Stimulated activated CD8-positive, alpha-beta memory T cell treated with anti-CD3 and anti-CD28 coated beads, Interleukin-7, amount 100 ng/mL, for 48 hours (primary cell): ENCODE measurements at regions not wholly inside any gene's neighbourhood (a gene's known extent, or its start where the extent isn't known, plus 50 kb on each side); places are given as distances from the start of the nearest gene placed in this dataset.
A peak's percentile ranks its signal among the peaks of the same experiment; 100 is the strongest.
"Not testable (repeated sequence)": the region's sequence is repeated elsewhere in the genome, so short reads cannot be mapped to it uniquely, and the experiment has no call there.

Experiments used
- DNase-seq, 2 donors: peaks; one replicate each; pipeline ENCODE4 v3.0.0-alpha.2; 2020; ENCODE audit warnings: low read depth in 1 of 2; ENCODE audit errors: extremely low read depth in 1 of 2

DNA sequence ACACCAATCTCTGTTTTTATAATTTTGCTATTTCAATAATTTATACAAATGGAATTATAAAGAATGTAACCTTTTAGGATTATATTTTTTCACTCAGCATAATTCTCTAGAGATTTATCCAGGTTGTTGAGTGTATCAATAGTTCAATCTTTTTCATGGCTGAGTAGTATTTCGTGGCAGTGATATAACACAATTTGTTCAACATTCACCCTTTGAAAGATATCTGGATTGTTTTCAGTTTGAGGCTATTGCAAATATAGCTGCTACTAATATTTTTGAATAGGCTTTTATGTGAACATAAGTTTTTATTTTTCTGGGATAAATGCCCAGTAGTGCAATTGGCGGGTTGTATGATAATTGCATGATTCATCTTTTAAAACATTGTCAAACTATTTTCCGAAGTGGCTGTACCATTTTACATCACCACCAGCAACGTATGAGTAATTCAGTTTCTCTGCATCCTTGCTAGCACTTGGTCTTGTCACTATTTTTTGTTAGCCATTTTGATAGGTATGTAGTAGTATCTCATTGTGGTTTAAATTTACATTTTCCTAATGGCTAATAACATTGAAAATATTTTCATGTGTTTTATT lies 55.6 kb upstream of the ABCD3 start:
- DNase-seq: no peak

DNA sequence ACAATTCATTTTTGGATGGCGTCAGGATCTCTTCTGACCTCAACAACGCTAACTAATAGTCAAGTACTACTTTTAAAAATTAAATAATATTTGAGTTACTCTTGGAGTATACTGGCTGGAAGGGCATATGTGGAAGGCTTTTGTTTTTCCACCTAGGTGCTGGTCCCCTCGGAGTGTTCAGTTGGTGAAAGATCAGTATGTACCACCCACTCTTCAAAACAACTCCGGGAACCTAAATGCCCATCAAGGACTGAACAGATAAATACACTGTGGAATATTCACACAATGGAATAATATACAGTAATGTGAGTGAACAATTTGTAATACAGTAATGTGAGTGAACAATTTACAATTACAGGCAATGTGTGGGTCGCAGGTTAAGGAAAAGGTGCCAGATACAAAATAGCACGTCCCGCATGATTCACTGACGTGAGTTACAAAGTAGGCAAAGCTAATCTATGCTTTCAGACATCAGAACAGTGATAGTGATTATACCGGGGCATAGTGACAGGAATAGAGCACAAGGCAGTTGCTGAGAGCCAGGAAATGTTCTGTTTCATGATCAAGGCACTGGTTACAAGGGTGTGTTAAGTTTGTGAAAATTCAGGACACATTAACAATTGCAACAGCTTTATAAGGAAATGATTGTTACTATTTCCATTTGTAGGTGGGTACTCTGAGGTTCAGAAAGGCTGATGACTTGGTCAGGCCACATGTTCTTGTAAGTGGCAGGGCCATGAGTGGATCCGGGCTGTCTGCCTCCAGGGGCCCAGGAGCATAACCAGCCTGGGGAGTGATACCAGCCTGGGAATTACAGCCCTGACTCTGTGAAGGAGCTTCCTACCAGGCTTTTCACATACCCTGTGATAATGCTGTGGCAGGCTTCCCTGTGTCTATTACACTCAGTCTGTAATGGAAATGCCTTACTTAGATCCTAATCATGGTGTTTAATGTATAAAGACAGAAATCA lies 59.3 kb upstream of the ABCD3 start:
- no peak for DNase-seq

DNA sequence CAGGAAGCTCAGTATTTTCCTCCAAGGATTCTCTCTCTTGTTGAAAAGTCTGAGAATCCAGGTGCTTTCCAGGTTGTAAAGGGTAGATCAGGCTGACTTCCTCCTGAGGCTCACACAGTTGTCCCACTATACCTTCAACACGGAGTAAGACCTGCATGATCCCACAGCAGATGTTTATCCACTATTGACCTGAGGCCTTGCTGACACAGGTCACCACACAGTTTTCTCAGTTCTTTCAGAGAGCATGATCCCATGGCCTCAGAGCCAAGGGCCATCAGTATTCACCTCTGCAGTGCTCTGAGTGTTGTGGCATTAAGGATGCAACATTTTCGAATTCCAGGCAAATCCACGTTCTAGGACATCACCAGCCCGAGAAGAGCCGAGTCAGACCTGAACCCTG lies 60.5 kb upstream of the ABCD3 start:
- DNase-seq: no peak

DNA sequence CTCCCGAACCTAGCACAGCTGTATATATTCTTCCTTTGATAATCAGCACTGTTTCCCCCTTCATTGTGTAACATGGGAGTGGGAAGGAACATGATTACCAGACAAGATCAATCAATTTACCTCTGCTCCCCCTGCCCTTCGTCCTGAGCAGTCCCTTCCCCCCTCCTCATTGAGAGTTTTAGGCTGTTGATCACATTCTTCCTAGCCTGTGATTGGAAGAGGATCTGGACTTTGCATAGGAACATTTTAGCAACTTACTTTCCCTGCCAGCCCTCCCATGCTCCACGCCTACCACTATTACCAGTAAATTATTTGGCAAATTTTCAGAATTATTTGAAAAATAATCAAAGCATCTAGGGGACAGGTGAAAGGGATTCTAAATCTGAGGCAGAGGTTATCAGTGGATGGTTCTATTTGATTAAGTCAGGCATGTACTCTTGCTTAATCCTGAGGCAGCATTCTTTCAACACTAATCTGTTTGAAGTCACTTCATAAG lies 62.7 kb upstream of the ABCD3 start:
- DNase-seq: no peak

DNA sequence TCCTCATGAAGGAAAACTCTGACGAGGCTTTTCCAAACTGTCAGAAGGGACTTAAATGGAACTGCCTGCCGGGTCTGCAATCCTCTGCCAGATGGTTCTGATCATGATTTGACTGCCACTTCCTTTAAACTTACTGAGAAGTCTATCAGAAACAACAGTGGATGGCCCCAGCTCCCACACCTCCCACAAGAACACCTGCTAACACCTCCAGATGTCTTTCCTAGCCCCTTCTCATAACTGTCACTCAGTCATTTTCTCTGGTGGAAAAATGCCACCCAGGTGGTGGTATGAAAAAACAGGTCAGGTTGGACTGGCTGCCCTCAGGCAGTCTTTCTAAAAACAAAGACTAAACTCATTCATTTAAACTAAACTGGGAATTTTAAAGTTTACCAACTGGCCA lies 66.7 kb upstream of the ABCD3 start:
- DNase-seq: no peak

DNA sequence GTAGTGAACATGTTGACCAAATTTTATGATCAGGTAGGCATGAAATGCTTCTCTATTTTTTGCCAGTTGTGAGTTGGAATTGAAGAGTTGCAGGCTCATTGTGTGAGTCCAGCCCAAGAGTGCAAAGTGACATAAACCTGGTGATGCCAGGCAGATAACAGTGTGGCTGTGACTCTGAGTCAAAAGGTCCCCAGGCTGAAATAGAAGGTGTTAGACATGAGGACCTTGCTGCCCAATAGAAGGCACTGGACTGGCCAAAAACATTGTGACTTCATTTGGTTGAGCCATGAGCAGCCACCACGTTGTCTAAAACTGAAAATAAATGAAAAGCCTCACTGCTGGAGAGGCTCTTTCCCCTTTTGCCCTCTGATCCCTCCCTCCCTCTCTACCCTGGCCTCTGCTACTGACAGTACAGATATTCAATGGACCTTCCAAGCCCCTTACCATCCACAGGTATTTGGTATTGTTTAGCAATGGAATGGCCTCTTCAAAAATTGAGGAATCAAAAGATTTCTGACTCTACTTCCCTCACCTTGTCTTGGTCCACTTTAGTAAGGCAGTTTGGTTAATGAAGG lies 67.8 kb upstream of the ABCD3 start:
- no peak for DNase-seq

DNA sequence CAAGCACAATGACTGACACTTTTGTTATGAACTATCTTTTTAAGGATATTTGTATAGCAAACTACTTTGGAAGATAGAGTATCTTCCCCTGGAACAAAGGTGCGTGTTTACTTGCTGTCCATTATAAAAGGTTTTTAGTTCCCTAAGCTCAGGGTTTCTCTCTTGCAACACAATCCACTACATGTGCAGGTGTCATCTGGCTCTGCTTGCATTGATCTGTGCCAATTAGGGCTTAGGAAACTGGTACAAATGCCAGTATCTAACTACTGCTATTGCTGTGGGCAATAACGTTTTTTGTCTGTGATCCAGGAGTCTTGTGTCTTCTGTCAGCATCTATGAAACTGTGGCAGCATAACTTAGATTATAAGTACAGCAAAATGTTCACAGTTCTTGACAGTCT lies 68.3 kb upstream of the ABCD3 start:
- no peak for DNase-seq

DNA sequence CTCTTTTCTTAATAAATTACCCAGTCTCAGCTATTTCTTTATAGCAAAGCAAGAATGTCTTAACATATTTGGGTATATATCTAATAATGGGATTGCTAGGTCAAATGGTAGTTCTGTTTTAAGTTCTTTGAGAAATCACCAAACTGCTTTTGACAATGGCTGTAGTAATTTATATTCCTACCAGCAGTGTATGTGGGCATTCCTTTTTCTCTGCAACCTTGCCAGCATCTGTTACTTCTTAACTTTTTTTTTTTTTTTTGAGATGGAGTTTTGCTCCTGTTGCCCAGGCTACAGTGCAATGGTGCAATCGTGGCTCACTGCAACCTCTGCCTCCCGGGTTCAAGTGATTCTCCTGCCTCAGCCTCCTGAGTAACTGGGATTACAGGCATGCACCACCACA lies 69.8 kb upstream of the ABCD3 start:
- not testable (repeated sequence) for DNase-seq

DNA sequence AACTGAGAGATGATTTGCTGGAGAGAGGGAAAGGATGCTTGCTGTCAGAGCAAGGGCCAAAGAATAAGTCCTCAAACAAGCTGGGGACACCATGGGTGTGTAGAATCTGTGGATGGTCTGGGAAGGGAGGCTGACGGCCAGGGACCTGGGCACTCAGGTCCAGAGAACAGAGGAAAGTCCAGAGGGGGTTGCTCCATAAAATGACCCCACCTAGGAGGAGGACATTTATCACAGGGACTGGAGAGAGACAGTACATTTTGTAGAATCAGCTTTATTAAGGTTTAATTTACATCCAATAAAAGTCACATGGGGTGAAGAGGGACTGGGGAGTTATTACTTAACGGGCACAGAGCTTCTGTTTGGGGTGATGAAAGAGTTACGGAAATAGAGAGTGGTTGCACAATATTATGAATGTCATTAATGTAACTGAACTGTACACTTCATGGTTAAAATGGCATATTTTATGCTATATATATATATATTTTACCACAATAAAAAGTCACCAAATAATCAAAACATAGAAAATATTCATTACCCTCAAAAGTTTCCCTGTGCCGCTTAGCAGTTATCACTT lies 73.0 kb upstream of the ABCD3 start:
- no peak for DNase-seq

DNA sequence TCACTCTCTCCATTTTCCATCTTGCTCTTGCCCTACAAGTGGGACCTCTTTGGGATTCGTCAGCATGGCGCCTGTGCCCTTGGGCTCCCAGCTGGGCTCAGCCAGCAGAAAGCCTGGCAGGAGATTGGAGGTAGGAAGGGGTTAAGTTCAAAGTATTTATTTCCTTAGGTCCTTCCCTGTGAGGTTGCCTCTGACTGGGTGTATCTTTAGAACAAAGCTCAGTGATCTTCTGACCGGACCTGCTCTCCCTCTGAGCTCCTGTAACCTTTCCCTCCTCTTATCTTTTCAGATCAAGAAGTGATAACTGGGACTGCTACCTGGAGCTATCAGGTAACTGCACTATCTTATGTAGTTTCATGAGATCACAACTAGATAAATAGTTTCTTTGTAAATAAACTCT lies 75.8 kb upstream of the ABCD3 start:
- DNase-seq: no peak

DNA sequence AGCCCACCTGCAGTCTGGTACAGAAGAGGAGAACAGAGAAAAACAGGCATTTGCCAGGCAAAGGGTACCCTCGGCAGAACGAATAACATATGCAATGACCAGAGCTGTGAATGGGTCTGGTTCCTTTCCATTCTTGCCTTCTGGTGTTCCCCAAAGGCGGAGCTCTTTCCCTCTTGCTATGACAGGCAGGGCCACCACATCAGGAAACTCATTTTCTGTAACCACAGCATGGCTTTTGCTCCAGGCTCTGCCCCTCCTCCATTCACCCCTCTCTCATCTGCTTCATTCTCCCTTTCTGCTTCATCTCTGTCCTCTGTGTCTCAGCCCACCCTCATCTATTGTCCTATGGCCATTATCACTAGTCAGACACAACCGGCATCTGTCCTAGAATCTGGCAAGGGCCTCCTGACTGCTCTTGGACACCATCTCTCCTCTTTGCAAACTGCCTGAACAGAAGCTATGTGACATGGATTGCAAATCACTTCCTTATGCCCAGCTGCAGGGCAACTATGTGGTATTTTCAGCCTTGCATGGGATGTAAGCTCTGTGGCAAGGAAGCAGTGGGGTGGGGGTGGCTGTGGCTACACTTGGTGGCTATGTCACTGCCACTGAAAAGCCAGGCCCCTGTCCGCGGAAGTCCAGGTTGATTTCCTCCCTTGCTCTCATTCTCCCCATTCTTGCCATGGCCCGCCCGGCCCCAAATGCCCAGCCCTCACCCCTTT lies 78.8 kb upstream of the ABCD3 start:
- DNase-seq: no peak

DNA sequence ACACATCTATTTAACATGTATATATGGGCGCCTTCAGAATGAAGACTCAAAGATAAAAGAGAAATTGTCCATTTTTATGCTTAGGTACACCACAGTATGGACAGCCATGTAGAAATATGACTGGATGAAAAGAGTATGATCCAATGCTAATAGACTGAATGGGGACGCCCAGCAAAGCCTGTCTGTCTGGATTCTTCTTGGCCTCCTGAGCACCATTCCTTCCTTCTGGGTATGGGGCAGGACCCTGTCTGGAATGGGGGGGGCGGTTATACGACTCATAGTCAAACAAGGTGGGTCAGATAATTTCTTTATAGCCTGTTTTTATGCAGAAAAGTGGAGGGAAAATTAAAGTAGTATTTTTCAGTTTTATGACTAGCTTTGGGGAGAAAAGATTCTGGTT lies 81.2 kb upstream of the ABCD3 start:
- DNase-seq: no peak

DNA sequence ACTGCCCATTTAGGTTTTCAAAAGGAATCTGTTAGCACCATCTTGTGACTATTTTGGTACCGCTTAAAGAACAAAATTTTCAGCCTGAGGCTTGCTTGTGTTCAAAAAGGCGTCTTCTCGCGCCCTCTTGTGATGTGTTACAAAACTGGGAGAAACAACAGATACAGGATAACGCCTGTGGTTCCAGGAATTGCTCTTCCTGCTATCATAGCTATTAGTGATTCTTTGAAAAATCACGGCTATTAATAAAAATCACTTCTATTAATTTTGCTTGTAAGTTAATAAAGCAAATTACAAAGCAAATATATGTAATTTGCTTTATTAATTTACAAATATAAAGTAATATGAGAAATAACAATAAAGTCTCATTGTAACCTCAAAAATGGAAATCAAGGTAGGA lies 82.2 kb upstream of the ABCD3 start:
- DNase-seq: peak in 1 of 2 donors; percentile 16

DNA sequence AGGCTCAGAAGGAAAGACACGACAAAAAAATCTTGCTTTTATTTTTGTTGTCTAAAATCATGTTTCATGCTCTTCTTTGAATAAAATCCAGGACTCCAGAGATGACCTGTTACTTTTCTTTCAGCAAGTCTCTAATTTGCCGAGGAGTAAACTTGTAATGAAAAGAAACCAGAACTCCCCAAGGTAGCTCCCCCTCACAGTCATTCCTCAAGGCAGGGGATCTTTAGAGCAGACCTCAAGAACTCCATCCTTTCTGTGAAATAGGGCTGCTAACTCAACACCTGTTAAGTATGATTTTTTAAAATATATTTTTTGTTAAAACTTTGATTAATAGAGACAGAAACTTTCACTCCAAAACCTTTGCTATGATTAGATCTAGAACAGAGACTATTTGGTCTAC lies 82.7 kb upstream of the ABCD3 start:
- no peak for DNase-seq

DNA sequence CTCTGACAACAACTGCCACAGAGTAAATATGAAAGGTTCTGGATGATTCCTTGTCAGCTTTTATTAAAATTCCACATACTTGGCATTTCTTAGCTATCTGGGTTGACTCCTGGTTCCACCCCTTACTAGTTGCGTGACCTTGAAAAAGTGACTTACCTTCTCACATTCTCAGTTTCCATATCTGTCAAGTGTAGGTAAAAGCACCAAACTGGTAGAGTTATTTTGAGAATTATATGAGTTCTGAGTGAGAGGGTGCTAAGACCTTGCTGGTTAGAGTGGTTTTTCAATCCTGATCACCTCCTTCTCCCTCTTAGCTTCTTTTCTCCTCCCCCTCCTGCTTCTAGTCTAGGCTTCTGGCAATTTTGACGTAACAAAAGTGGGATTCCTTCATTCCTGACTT lies 83.4 kb upstream of the ABCD3 start:
- no peak for DNase-seq

DNA sequence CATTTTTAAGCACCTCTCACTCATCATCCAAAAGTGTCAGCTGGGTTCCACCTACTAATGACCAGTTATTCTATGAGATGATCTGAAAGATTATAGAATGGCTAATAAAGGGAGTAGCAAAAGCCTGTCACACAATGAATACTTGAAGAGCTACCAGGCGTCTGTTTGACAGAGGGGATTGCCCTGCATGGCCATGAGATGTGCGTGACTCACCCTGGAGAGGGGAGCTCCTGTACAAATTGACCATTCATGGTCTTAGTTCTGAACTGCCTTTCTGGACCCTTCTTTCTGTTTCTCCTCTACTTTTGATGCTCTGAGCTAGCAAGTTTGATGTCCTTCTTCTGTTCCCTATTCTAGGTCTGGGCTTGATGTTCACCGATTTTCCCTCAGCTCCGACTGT lies 85.2 kb upstream of the ABCD3 start:
- DNase-seq: no peak

DNA sequence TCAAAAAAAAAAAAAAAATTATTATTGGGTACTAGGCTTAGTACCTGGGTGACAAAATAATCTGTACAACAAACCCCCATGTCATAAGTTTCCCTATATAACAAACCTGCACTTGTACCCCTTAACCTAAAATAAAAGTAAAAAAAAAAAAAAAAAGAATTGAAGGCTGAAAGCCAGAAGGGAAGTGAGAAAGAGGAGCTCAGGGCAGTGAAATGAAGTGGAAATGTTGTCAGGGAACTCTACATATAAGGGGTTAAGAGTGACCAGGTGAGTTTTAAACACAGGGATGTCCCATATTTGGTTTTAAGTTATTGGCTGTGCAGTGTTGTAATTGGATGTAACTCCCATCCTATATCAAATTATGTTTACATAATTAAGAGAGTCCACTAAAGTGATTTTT lies 85.7 kb upstream of the ABCD3 start:
- DNase-seq: no peak

DNA sequence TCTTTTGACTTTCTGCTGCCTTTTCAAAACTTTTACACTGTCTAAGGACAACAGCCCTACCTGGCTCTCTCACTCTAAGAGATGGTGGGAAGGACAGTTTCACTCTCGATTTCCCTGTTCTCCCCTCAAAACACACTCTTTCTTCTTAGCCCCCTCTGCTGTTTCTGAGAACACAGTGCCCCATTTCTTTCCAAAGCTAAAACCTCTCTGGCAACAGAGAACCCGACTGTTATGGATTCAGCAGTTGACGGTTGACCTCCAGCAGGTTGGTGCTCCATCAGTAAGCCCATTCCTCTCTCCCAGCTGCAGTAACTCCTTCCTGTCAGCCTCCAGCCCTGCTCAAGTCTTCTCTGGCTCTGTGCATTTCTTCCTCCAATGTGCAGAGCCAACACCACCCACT lies 88.2 kb upstream of the ABCD3 start:
- DNase-seq: no peak

DNA sequence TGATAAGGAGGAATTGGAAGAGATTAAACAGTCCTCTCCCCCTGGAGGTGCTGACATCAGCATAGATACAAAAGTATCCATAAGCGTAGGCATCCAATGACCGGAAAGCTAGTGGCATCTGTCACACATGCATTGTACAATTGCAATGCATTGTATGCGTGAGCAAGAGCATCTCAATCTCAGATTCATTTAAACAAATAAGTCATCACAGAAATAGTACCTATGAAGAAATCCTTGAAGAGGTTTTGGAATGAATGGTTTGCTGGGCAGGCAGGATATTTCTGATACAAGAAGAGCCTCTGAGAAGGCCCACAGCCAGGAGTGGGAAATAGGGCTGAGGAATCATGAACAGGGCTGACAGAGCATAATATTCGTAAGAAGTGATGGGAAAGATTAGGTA lies 88.9 kb upstream of the ABCD3 start:
- DNase-seq: no peak

DNA sequence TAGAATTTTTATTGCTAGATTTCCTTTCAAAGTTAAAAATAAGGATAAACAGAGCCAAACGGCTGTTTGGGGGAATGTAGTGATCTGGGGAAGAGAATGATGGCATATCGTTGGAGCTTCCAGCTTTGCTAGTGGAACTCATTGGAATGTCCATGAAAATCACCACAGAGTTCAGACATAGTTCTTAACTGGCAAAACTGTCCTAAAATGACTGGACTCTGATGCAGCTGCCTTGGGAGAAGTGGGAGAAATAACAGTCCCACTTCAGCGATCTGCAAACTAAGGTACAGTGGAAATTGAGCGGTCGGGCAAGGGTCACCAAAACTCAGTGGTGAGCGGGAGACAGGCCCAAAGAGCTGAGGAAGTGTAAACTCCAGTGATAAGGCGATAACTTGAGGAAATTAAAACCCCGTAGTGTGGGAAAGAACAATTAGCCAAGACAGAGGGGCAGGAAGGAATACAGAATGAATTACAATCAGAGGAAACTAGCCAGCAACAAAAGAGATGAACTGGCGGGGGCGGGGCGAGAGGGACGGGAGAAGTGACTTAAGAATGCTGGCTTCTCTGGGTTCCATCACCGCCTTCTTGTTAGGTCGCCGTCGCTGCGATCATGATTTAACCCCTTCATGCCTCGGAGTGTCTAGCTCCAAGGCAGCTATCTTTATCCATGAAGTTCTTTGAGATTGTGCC lies 89.8 kb upstream of the ARHGAP29 start:
- no peak for DNase-seq
